GM23248 (cell line): ENCODE measurements at regions not wholly inside any gene's neighbourhood (a gene's known extent, or its start where the extent isn't known, plus 50 kb on each side); places are given as distances from the start of the nearest gene placed in this dataset.

Experiments used
- DNase-seq: peaks from one replicate; pipeline ENCODE4 v3.0.0-alpha.2; 2015
- H2AFZ ChIP-seq: fragments of 200-600 bp; sonication (generic); 2 replicates; pipeline ENCODE4 v1.6.1; 2016; ENCODE audit warnings: antibody characterized with exemption
- H3F3A ChIP-seq: fragments of 200-600 bp; sonication (generic); 2 replicates; pipeline ENCODE4 v1.6.1; 2016; ENCODE audit warnings: mild to moderate bottlenecking, antibody characterized with exemption, mixed run types; ENCODE audit not compliant: insufficient read depth
- H3K27ac ChIP-seq: fragments of 200-600 bp; sonication (generic); 2 replicates; pipeline ENCODE4 v1.5.1; 2016; ENCODE audit warnings: mild to moderate bottlenecking
- H3K27me3 ChIP-seq: fragments of 200-600 bp; sonication (generic); replicated peaks from 2 replicates; pipeline ENCODE4 v1.6.1; 2016; ENCODE audit warnings: mild to moderate bottlenecking; ENCODE audit not compliant: insufficient read depth
- H3K36me3 ChIP-seq: fragments of 200-600 bp; sonication (generic); 2 replicates; pipeline ENCODE4 v1.6.1; 2016; ENCODE audit warnings: low read depth, mild to moderate bottlenecking
- H3K4me1 ChIP-seq: fragments of 200-600 bp; sonication (generic); 2 replicates; pipeline ENCODE4 v1.6.1; 2016; ENCODE audit warnings: mild to moderate bottlenecking; ENCODE audit not compliant: insufficient read depth
- H3K4me2 ChIP-seq: fragments of 200-600 bp; sonication (generic); one replicate; pipeline ENCODE4 v1.6.1; 2016; ENCODE audit warnings: mild to moderate bottlenecking; ENCODE audit not compliant: unreplicated experiment
- H3K4me3 ChIP-seq: fragments of 200-600 bp; sonication (generic); 2 replicates; pipeline ENCODE4 v1.5.1; 2016; ENCODE audit warnings: mild to moderate bottlenecking
- H3K79me2 ChIP-seq: fragments of 200-600 bp; sonication (generic); 2 replicates; pipeline ENCODE4 v1.6.1; 2016; ENCODE audit warnings: mild to moderate bottlenecking; ENCODE audit not compliant: insufficient read depth
- H3K9ac ChIP-seq: fragments of 200-600 bp; sonication (generic); 2 replicates; pipeline ENCODE4 v1.6.1; 2016; ENCODE audit warnings: mild to moderate bottlenecking
- H3K9me2 ChIP-seq: fragments of 200-600 bp; sonication (generic); 2 replicates; pipeline ENCODE4 v1.6.1; 2016; ENCODE audit warnings: mixed run types, mild to moderate bottlenecking, moderate library complexity; ENCODE audit not compliant: insufficient read depth
- H3K9me3 ChIP-seq: fragments of 200-600 bp; sonication (generic); one replicate; pipeline ENCODE4 v1.6.1; 2017; ENCODE audit warnings: low read depth
- H4K20me1 ChIP-seq: fragments of 200-600 bp; sonication (generic); 2 replicates; pipeline ENCODE4 v1.6.0; 2016; ENCODE audit not compliant: insufficient read depth
- EZH2 ChIP-seq: fragments of 200-600 bp; sonication (generic); IDR thresholded peaks from 2 replicates; pipeline ENCODE4 v1.6.1; 2018; ENCODE audit warnings: antibody characterized with exemption, mild to moderate bottlenecking; ENCODE audit not compliant: insufficient read depth, poor library complexity, severe bottlenecking
- EZH2phosphoT487 ChIP-seq: fragments of 200-600 bp; sonication (generic); IDR thresholded peaks from 2 replicates; pipeline ENCODE4 v1.6.1; 2018; ENCODE audit warnings: antibody characterized with exemption, moderate library complexity, mild to moderate bottlenecking, low read depth; ENCODE audit not compliant: insufficient read depth
- WGBS, 2 experiments: methylation state at CpG; one replicate each; pipeline ENCODE4 v1.1.6; 2015 to 2017; ENCODE audit warnings: low lambda C conversion rate in 2 of 2, low coverage in 1 of 2; ENCODE audit errors: missing lambda C conversion rate in 2 of 2; 5-methylcytosine and 5-hydroxymethylcytosine counted together
- in situ Hi-C: fragments of 300-500 bp; cut with MboI; formaldehyde crosslinking; loops from 2 replicates; pipeline ENCODE4 v1.15.0; 2020

DNA sequence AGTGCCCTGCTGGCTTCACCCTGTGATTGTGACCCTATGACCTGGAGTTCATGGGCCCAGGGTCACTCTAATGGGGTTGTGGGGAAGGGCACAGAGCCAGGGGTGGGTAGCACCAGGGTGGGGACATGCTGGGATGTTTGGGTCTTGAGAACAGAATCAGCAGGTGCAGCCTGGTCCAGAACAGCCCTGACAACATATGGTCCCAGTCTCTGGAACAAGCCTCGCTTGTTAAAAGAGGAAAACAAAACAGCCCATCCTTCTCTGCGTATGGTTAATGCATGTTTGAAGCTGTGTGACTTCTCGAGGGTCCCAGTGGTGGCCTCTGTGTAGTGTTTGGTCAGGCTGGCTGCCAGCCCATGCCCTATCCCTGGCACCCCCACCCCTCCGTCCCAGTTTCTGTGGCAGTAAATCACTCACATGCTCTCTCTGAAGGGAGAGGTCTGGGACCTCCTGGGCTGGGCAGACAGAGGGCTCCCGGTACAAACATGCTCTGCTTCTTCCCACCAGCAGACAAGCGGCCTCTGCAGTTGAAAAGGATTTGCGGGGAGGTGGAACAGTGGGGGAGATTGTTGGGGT is 79.4 kb downstream of the FAM241B start:
- TF ChIP-seq EZH2: no peak
- no peak for TF ChIP-seq EZH2phosphoT487
- no peak for DNase-seq
- 19 to 28% methylated on average over 7 of the region's 7 CpGs for WGBS, 2 experiments

DNA sequence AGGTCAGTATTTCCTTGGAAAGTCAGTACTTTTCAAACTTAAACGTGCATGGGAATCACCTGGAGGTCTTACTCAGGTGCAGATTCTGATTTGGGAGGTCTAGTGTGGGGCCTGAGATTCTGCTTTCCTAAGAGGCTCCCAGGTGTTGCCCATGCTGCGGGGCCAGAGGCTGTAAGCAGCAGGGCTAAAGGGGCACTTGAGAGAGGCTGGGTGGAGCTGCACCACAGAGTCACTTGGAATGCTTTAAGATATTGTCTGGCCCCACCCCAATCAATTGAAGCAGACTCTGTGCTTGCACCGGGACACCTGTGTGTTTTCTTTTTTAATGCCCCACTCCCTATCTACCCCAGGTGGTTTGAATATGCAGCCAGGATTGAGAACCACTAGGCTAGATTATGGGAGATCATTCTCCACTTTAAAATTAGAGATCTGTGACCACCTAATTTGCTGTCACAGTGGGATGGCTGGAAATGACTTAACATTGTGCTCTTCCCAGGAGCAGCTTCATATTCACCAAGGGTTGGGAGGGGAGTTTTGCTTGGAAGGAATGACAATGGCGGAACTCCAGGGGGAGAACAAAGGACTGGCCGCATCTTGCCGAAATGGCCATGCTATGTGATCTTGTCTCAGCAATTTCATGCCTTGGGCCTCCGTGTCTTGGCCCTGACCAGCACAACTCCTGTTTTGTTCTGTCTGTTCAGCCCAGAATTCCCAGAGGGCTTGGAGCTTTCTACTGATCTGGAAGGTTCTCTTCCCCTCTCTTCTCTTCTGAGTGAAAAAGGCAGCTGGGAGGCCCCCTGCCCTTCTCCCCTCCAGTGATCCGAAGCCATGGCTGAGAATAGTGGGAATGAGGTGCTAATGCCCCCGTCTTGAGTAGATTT is 80.2 kb downstream of the FAM241B start:
- Histone ChIP-seq H3K9me3 (no peaks in the 10 kb centered on the region), H3K79me2 (no peaks in the 10 kb centered on the region), H3K9me2 (no peaks in the 10 kb centered on the region), H3K27me3 (peaks cover 52% of the 10 kb centered on the region), H3K27ac (no peak overlapping the region), H3K36me3 (no peaks in the 10 kb centered on the region), H2AFZ (no peak overlapping the region), H3K4me3 (no peak overlapping the region), H4K20me1 (no peaks in the 10 kb centered on the region), H3K9ac (no peak overlapping the region), H3K4me1 (no peaks in the 10 kb centered on the region), H3K4me2 (no peak overlapping the region), H3F3A (peaks cover 2% of the 10 kb centered on the region; the same call in 1 of the 2 replicates)
- WGBS, 2 experiments: 42 to 43% methylated on average over 9 of the region's 9 CpGs
- in situ Hi-C loops: no loop called here
- DNase-seq: no peak
- no peak for TF ChIP-seq EZH2phosphoT487
- TF ChIP-seq EZH2: no peak

More for the DNA sequence above, 79.4 kb downstream of the FAM241B start:
- H3K27ac ChIP-seq: no peak overlapping the region
- H3K4me2 ChIP-seq: no peak overlapping the region
- no peak overlapping the region for H3K4me3 ChIP-seq
- H4K20me1 ChIP-seq: no peaks in the 10 kb centered on the region
- no peak overlapping the region for H2AFZ ChIP-seq
- no peaks in the 10 kb centered on the region for H3K4me1 ChIP-seq
- H3K9me2 ChIP-seq: no peaks in the 10 kb centered on the region
- no peaks in the 10 kb centered on the region for H3K79me2 ChIP-seq
- in situ Hi-C loops: no loop called here
- no peaks in the 10 kb centered on the region for H3K9me3 ChIP-seq
- no peaks in the 10 kb centered on the region for H3F3A ChIP-seq
- H3K36me3 ChIP-seq: no peaks in the 10 kb centered on the region
- H3K9ac ChIP-seq: no peak overlapping the region
- peaks cover 53% of the 10 kb centered on the region for H3K27me3 ChIP-seq

DNA sequence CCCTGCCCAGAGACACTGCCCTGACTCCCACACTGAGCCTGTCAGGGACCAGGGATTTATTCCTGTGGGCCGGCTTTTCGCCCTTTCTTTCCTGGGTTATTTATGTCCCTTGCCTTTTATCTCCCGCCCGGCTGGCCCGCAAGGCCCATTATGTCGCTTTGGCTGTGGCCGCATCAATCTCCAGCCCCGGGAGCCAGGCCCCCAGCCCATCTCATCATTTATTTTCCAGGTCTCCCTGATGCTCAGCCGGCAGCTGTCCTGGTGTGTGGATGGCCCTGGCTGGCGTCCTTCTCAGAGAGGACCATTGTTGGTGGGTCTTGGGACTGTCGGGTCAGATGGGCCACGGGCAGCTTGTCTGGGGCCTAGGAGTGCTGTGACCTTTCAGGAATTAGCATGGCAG is 82.3 kb downstream of the FAM241B start:
- Histone ChIP-seq H3K9me2 (no peaks in the 10 kb centered on the region), H3K27me3 (peaks cover 32% of the 10 kb centered on the region), H3K79me2 (no peaks in the 10 kb centered on the region), H3F3A (peaks cover 5% of the 10 kb centered on the region; the same call in 1 of the 2 replicates), H2AFZ (no peak overlapping the region), H4K20me1 (no peaks in the 10 kb centered on the region), H3K27ac (no peak overlapping the region), H3K4me3 (no peak overlapping the region), H3K4me1 (no peaks in the 10 kb centered on the region), H3K9me3 (no peaks in the 10 kb centered on the region), H3K9ac (no peak overlapping the region), H3K36me3 (no peaks in the 10 kb centered on the region), H3K4me2 (no peak overlapping the region)
- 59 to 69% methylated on average over 12 of the region's 12 CpGs for WGBS, 2 experiments
- TF ChIP-seq EZH2 (no peak), EZH2phosphoT487 (no peak)
- DNase-seq: no peak
- in situ Hi-C loops: no loop called here

DNA sequence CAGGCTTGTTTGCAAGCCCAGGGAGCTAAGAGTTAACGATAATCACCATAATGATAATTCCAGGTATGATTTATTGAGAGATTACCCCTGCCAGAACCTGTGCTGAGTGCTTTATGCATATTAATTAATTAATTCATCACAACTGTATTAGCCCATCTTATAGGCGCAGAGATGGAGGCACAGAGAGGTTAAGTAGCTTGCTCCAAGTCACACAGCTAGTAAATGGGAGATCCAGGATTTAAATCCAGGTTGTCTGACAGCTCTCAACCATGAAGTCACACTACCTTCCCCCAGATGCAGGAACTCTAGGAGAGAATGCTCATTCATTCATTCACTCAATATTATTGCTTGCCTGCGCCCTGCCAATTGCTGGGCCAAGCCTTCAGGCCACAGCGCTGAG is 84.5 kb downstream of the FAM241B start:
- Histone ChIP-seq H2AFZ (no peak overlapping the region), H3K9ac (no peak overlapping the region), H3K27ac (no peak overlapping the region), H4K20me1 (no peaks in the 10 kb centered on the region), H3K4me2 (no peak overlapping the region), H3K9me2 (no peaks in the 10 kb centered on the region), H3K79me2 (no peaks in the 10 kb centered on the region), H3K9me3 (no peaks in the 10 kb centered on the region), H3F3A (peaks cover 5% of the 10 kb centered on the region; the same call in 1 of the 2 replicates), H3K4me3 (no peak overlapping the region), H3K27me3 (peaks cover 16% of the 10 kb centered on the region), H3K36me3 (no peaks in the 10 kb centered on the region), H3K4me1 (no peaks in the 10 kb centered on the region)
- 72 to 76% methylated on average over 4 of the region's 4 CpGs for WGBS, 2 experiments
- TF ChIP-seq EZH2: no peak
- no peak for TF ChIP-seq EZH2phosphoT487
- in situ Hi-C loops: no loop called here
- DNase-seq: no peak
